GM12872 (cell line): ENCODE measurements at regions not wholly inside any gene's neighbourhood (a gene's known extent, or its start where the extent isn't known, plus 50 kb on each side); places are given as distances from the start of the nearest gene placed in this dataset.

Experiments used
- TF ChIP-seq, protein P1 (sequence below): IDR thresholded peaks from 3 replicates; pipeline ENCODE4 v1.5.1; 2011; ENCODE audit warnings: low read depth, mild to moderate bottlenecking, low read length, moderate library complexity; ENCODE audit not compliant: insufficient read depth

DNA sequence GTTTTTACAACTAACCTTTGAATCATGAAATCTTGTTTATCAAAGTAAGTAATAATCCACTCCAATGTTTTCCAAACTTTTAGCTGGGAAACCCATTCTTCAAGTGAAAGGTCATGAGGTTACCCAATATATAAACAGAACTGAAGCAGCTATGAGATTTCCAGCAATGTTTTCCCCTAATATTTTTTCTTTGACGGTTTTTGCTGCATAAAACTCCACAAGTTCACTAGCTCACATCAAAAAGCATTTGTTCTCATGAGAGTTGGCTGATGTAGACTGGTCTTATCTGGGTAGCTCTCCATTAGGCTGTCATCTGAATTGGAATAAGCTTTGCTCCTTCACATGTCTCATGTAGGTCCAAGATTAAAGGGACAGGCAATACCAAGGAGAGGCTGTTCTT is 241.2 kb upstream of the LRRC3B start:
- TF ChIP-seq, protein P1, sequence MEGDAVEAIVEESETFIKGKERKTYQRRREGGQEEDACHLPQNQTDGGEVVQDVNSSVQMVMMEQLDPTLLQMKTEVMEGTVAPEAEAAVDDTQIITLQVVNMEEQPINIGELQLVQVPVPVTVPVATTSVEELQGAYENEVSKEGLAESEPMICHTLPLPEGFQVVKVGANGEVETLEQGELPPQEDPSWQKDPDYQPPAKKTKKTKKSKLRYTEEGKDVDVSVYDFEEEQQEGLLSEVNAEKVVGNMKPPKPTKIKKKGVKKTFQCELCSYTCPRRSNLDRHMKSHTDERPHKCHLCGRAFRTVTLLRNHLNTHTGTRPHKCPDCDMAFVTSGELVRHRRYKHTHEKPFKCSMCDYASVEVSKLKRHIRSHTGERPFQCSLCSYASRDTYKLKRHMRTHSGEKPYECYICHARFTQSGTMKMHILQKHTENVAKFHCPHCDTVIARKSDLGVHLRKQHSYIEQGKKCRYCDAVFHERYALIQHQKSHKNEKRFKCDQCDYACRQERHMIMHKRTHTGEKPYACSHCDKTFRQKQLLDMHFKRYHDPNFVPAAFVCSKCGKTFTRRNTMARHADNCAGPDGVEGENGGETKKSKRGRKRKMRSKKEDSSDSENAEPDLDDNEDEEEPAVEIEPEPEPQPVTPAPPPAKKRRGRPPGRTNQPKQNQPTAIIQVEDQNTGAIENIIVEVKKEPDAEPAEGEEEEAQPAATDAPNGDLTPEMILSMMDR = no peak

DNA sequence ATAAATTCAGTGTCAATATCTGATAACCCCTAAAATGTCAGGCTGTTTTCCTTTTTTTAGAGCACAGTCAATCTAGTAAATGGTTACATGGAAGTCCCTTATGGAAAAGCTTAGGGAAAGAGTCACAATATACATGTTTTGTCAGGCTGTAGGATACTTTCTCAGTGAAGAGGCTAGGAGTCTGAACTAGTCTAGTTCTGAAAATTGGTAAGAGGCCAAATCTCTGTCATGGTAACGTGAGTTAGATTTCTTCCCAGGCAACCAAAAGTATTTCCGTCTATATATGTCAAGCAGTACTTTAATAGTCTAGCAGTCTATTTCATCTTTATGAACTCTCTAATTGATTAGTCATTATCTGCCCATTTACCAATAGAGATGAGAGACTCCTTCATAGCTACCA is 215.9 kb upstream of the LRRC3B start:
- TF ChIP-seq, protein P1 = no peak

DNA sequence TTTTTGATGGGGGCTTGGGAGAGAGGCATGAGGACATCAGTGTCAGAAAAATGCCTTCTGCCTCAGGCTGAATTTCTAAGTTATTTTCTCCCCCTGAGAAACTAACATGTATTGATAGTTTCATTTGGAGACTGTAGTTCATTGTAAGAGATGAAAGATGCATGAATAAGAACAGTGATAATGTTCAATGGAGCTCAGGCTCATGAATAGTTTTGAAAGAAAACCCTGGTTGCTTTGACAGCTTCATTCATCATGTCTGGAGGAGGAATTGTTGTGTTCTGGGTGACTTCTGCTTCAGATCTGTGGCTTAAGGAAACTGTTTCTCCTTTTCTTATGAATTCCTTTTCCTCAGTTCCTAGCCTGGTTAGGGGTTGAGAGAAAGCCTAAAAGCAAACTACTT is 204.0 kb upstream of the LRRC3B start:
- TF ChIP-seq, protein P1 = no peak

DNA sequence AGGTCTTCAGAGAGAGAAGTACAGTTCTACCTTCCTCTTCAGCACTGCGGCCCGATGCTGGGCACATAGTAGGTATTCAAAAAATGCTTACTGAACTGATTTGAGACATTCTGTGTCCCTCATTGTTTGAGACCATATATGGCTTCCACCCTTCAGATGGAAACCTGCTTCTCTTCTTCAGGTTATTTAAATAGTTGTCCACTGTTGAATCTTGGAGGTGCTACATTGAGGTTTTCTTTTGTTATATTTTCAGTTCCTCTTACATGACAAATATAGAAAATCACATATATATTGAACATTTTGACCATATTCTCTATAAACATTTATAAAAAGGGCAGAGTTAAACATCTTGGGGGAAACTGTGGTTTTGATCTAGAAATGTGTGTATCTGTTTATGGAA is 200.2 kb upstream of the LRRC3B start:
- TF ChIP-seq, protein P1 = no peak

- TF ChIP-seq, protein P1 = no peak
These were observed 197.5 kb upstream of the LRRC3B start for GRCh38 chr3:26425076-26425475.

DNA sequence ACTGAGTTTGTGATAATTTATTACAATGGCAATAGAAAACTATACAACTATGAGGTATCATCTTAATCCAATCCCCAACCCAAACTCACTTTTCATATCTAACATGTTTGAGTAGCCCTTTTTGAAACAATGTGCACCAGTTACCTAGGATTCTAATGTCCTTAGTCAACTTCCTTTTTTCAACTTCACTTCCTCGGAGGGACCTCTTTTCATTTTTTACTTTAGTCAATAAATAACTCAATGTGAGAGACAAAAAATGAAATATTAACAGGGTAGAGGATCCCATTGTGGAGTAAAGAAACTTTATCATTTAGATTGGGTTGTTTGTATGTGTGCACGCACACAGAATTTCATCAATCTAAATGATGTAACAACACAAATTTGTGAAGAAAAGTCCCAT is 193.6 kb upstream of the LRRC3B start:
- TF ChIP-seq, protein P1 = no peak

DNA sequence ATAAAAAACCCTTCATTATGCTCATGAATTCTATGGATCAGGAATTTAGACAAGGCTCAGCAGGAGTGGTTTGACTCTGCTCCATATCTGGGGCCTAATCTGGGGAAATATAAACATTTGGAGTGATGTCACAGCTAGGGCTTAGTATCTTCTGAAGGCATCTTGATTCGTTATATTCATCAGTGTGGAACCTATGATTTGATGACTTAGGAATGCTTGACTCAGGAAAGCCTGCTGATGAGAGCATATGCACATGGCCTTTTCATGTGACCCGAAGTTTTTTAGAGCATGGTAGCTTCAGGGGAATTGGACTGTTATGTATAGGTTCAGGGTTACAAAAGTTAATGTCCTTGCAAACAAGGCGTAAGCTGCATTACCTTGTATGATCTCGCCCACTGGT is 184.9 kb upstream of the LRRC3B start:
- TF ChIP-seq, protein P1 = no peak

- TF ChIP-seq, protein P1 = no peak
These were observed 184.1 kb upstream of the LRRC3B start for GRCh38 chr3:26438325-26438940.
